Small intestine (tissue), 7 donors: ENCODE measurements at regions not wholly inside any gene's neighbourhood (a gene's known extent, or its start where the extent isn't known, plus 50 kb on each side); places are given as distances from the start of the nearest gene placed in this dataset.

ENCODE experiments used
- DNase-seq, 2 donors: peaks; one replicate each; pipeline versions ENCODE4 v3.0.0 to v3.0.0-alpha.2; 2013
- FAIRE-seq: peaks from 2 replicates; lab custom pipeline; 2012; peaks lifted over from hg19 to GRCh38; lab: Jason Lieb, UNC
- H3K27ac ChIP-seq, 3 donors: one replicate each; pipeline ENCODE4 v1.5.1; 2013; ENCODE audit warnings: low read length in 2 of 3, mild to moderate bottlenecking in 2 of 3, control low read depth in 1 of 3, inconsistent platforms in 1 of 3, low read depth in 1 of 3, moderate library complexity in 1 of 3
- H3K27me3 ChIP-seq, 3 donors: one replicate each; pipeline ENCODE4 v1.6.1; 2013; ENCODE audit warnings: low read length in 3 of 3, inconsistent platforms in 1 of 3; ENCODE audit not compliant: control insufficient read depth in 3 of 3, insufficient read depth in 3 of 3
- H3K36me3 ChIP-seq, 3 donors: one replicate each; pipeline ENCODE4 v1.6.1; 2013; ENCODE audit warnings: low read length in 3 of 3, inconsistent platforms in 1 of 3, low read depth in 1 of 3, mild to moderate bottlenecking in 1 of 3, moderate library complexity in 1 of 3; ENCODE audit not compliant: control insufficient read depth in 3 of 3, insufficient read depth in 2 of 3
- H3K4me1 ChIP-seq, 3 donors: one replicate each; pipeline ENCODE4 v1.6.1; 2013; ENCODE audit warnings: low read length in 2 of 3, inconsistent platforms in 1 of 3, low read depth in 1 of 3, mild to moderate bottlenecking in 1 of 3, moderate library complexity in 1 of 3; ENCODE audit not compliant: control insufficient read depth in 3 of 3, insufficient read depth in 2 of 3
- H3K4me3 ChIP-seq, 3 donors: one replicate each; pipeline ENCODE4 v1.5.1; 2013; ENCODE audit warnings: low read length in 3 of 3, control low read depth in 1 of 3, inconsistent platforms in 1 of 3, low read depth in 1 of 3, mild to moderate bottlenecking in 1 of 3, moderate library complexity in 1 of 3
- H3K9me3 ChIP-seq, 2 donors: one replicate each; pipeline ENCODE4 v1.6.1; 2013; ENCODE audit warnings: low read depth in 1 of 2, low read length in 1 of 2; ENCODE audit not compliant: control insufficient read depth in 2 of 2, insufficient read depth in 1 of 2
- WGBS, 3 donors: extraction: QIAGEN DNeasy Blood & Tissue Kit; methylation state at CpG; one replicate each; pipeline ENCODE4 v1.1.7; 2013; 5-methylcytosine and 5-hydroxymethylcytosine counted together
- donor health status: healthy with polysubstance abuse.
- donor health status: control.
- donor health status: control.
- donor health status: Bipolar disorder and iron deficiency.
- donor health status: healthy.

- no peak overlapping the region for H3K27ac ChIP-seq
- no peak for FAIRE-seq
- peak; percentile 11 to 57 for DNase-seq
- H3K36me3 ChIP-seq, result no peaks in the 10 kb centered on the region
- peaks cover 0 to 8% (median 4%) of the 10 kb centered on the region in 3 donors for H3K4me1 ChIP-seq
- peak overlapping the region in 2 of 3 donors; percentile 27 to 63 for H3K4me3 ChIP-seq
- 0 to 3% (median 1%) methylated on average over 47 to 135 of the region's 135 CpGs for WGBS, 3 donors
- no peaks in the 10 kb centered on the region for H3K9me3 ChIP-seq
- H3K27me3 ChIP-seq, result peaks cover 0 to 23% (median 14%) of the 10 kb centered on the region in 3 donors
Observed at GRCh38 chr15:29570121-29570947, 251.9 kb downstream of the TJP1 start.

DNA sequence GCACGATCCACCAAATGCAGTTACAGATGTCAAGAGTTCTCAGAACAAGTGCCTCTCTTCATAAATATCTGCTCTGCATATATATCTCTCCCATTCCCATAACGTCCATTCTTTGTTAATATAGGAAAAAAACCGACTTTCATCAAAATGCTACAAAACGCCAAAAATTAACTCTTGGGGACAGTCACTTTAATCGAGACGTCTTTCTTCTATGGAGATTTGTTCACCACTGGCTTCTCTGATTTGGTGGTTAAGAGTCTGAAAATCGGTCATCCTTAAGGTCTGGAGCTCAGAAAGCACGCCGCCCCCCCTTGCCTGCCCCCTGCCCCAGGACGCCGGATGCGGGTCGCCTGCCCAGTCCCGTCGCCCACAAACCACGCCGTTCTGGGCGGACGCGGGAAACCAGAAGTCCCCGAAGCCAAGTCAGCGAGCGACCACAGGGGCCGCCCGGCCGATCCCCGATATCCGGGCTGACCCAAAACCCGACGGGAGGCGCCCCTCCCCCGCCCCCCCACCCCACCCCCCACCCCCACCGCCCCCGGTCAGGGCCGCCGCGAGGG lies 252.7 kb downstream of the TJP1 start:
- Histone ChIP-seq H3K36me3 (no peaks in the 10 kb centered on the region), H3K9me3 (no peaks in the 10 kb centered on the region), H3K4me1 (peaks cover 0 to 8% (median 4%) of the 10 kb centered on the region in 3 donors), H3K27me3 (peaks cover 0 to 23% (median 14%) of the 10 kb centered on the region in 3 donors), H3K4me3 (peak overlapping the region in 2 of 3 donors; percentile 27 to 63), H3K27ac (no peak overlapping the region)
- DNase-seq (peak in 1 of 2 donors; percentile 2), FAIRE-seq (no peak)
- 2 to 5% (median 4%) methylated on average over 20 to 33 of the region's 37 CpGs for WGBS, 3 donors

GRCh38 chr15:29568840-29569532 lies 253.3 kb downstream of the TJP1 start:
- H3K36me3 ChIP-seq, result no peaks in the 10 kb centered on the region
- WGBS, 3 donors, result 17 to 45% (median 22%) methylated on average over 9 of the region's 9 CpGs
- H3K27ac ChIP-seq, result no peak overlapping the region
- DNase-seq (peak; percentile 51 to 83), FAIRE-seq (no peak)
- H3K9me3 ChIP-seq, result no peaks in the 10 kb centered on the region
- H3K4me3 ChIP-seq, result no peak overlapping the region
- peaks cover 0 to 8% (median 4%) of the 10 kb centered on the region in 3 donors for H3K4me1 ChIP-seq
- H3K27me3 ChIP-seq, result peaks cover 0 to 23% (median 14%) of the 10 kb centered on the region in 3 donors

- FAIRE-seq (no peak), DNase-seq (no peak)
- H3K9me3 ChIP-seq, result no peaks in the 10 kb centered on the region
- H3K4me3 ChIP-seq, result no peak overlapping the region
- WGBS, 3 donors, result 63 to 75% (median 67%) methylated on average over 1 of the region's 1 CpG
- H3K36me3 ChIP-seq, result no peaks in the 10 kb centered on the region
- peaks cover 0 to 23% (median 6%) of the 10 kb centered on the region in 3 donors for H3K27me3 ChIP-seq
- no peak overlapping the region for H3K27ac ChIP-seq
- H3K4me1 ChIP-seq, result peaks cover 0 to 6% (median 0%) of the 10 kb centered on the region in 3 donors
Observed at GRCh38 chr15:29567336-29567735, 254.9 kb downstream of the TJP1 start.

DNA sequence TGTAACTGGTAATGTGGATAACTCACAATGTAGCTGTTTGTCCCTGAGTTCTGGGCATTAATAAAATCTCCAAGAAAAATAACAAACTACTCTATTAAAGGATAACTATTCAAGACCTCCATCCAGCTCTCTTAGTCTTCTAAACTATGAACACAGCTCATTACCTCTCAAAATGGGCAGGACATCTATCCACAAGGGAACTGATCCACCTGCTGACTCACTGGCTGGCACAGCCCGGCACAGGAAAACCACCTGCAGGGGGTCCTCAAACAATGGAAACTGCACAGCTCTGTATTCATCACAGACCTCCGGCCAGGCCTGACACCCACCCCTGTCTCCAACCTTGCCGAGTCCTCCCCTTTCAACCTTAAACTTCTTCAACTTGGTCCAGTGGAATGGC lies 255.4 kb downstream of the TJP1 start:
- H3K9me3 ChIP-seq, result no peaks in the 10 kb centered on the region
- no peak overlapping the region for H3K27ac ChIP-seq
- H3K4me1 ChIP-seq, result peaks cover 0 to 2% (median 0%) of the 10 kb centered on the region in 3 donors
- 81 to 92% (median 86%) methylated on average over 3 of the region's 3 CpGs for WGBS, 3 donors
- H3K4me3 ChIP-seq, result no peak overlapping the region
- no peak for FAIRE-seq
- no peak for DNase-seq
- no peaks in the 10 kb centered on the region for H3K36me3 ChIP-seq
- peaks cover 0 to 23% (median 6%) of the 10 kb centered on the region in 3 donors for H3K27me3 ChIP-seq

DNA sequence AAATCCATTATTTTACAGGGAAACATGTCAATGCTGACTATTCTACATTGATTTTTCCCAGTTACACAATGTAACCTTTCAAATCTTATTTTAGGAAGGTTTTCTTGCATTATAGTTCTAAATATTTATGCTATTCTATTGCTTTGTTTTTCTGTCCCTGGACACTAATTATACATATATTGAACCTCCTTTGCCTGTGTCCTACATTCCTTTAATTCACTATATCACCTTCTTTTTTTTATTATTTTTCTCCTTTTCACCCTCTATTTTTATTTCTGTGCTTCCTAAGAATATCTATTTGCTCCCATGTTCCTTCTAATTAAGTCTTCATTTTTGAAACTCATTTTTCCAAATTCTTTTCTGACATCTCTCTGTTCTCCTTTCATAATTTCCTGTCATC lies 259.2 kb downstream of the TJP1 start:
- Histone ChIP-seq H3K4me3 (no peak overlapping the region), H3K4me1 (no peaks in the 10 kb centered on the region), H3K9me3 (no peaks in the 10 kb centered on the region), H3K27me3 (peaks cover 0 to under 1% (median 0%) of the 10 kb centered on the region in 3 donors), H3K36me3 (no peaks in the 10 kb centered on the region), H3K27ac (no peak overlapping the region)
- FAIRE-seq (no peak), DNase-seq (no peak)

DNA sequence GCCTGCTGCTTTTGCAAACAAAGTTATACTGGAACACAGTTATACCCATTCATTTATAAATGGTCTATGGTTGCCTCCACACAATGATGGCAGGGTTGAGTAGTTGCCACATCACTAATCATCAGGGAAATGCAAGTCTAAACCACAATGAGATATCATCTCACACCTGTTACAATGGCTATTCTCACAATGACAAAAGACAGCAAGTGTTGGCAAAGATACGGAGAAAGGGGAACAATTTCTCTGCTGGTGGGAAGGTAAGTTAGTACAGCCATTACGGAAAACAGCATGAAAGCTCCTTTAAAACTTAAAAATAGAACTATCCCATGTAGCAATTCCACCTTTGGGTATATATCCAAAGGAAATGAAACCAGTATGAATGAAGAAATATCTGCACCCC lies 261.4 kb downstream of the TJP1 start:
- Histone ChIP-seq H3K27me3 (no peaks in the 10 kb centered on the region), H3K27ac (no peak overlapping the region), H3K4me3 (no peak overlapping the region), H3K9me3 (no peaks in the 10 kb centered on the region), H3K36me3 (no peaks in the 10 kb centered on the region), H3K4me1 (no peaks in the 10 kb centered on the region)
- DNase-seq, result no peak
- WGBS, 3 donors, result 87 to 96% (median 88%) methylated on average over 2 of the region's 2 CpGs
- no peak for FAIRE-seq

DNA sequence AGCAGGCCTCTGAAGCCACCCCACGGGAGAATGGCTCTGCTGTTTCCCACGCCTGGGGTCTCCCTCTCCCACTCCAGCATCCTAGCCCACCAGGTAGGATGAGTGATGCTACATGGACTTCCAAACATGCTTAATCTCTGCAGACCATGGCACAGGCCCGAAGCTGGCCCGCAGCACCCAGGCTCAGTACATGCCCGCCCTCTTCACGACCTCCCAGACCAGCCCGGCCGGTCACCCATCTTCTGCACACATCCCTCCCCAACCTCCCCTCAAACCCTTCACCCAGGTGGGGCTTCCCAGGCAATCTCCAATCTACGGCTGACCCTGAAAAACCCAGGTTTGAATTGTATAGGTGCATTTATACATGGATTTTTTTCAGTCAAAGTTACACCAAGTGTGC lies 264.0 kb downstream of the TJP1 start:
- no peak overlapping the region for H3K27ac ChIP-seq
- DNase-seq (no peak), FAIRE-seq (no peak)
- H3K9me3 ChIP-seq, result no peaks in the 10 kb centered on the region
- H3K4me1 ChIP-seq, result no peaks in the 10 kb centered on the region
- no peak overlapping the region for H3K4me3 ChIP-seq
- H3K36me3 ChIP-seq, result no peaks in the 10 kb centered on the region
- no peaks in the 10 kb centered on the region for H3K27me3 ChIP-seq
- WGBS, 3 donors, result 86 to 92% (median 88%) methylated on average over 9 of the region's 9 CpGs
